Stimulated activated CD8-positive, alpha-beta memory T cell treated with anti-CD3 and anti-CD28 coated beads, Interleukin-15, amount 100 ng/mL, for 24 hours (primary cell): ENCODE measurements at regions not wholly inside any gene's neighbourhood (a gene's known extent, or its start where the extent isn't known, plus 50 kb on each side); places are given as distances from the start of the nearest gene placed in this dataset.
"Not testable (repeated sequence)": the region's sequence is repeated elsewhere in the genome, so short reads cannot be mapped to it uniquely, and the experiment has no call there.

Source experiments
- DNase-seq: peaks from one replicate; pipeline ENCODE4 v3.0.0-alpha.2; 2020; ENCODE audit warnings: low read depth

DNA sequence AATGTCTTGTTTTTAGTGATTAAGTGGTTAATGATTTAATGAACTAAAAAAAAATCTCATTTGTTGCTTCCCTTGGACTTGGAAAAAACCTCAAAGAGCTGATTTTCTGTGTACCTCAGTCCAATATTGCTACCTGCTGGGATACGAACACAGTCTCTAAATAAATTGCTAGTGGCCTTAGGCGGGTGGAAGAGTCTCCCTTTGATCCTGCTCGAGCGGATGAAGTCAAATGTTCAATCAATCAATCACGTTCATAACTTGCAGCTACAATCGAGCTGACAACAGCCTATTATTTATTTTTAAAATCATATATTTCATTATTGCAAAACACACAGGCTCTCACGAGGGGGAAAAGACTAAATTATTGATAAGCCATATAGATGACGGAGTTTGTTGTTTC lies 57.3 kb upstream of the HABP2 start:
- no peak for DNase-seq

GRCh38 chr10:113496111-113497109 lies 56.4 kb upstream of the HABP2 start:
- no peak for DNase-seq

DNA sequence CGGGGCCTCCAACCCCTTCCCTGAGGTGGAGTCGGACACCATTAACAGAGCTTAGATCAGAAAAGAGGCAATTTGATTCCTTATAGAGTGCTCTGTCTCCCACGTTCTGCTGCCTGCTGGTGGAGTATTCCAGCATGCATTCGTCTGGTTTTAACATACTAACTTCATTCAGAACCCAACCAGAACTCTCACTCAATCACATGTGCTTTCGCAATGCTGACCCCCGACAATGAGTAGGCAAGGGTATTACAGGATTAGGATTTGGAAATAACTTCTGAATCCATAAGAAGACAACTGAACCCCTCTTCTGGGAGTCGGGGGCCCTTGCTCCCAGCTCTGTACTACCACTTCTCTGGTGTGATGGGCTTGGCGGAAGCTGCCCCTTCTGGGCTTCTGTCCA lies 55.7 kb upstream of the HABP2 start:
- DNase-seq = no peak

- DNase-seq = no peak
Measured at GRCh38 chr10:113498997-113499396, 53.9 kb upstream of the HABP2 start.

DNA sequence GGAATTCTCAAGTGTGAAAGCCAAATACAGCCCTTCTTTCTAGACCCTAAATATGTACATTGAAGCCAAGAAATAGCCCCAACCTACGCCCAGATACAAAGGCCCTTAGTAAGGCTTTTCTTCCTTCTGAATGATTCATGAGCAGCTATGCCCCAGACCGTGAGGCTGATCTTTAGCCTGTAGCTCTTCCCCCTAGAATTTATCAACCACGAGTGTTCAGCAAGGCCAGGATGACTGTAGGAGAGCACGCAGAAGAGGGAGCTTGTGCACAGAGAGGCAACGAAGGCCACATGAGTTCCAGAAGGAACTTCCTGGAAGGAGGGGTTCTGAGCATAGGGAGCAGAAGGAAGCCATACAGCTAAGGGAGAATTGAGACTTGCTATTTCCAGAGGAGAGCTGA lies 53.0 kb upstream of the HABP2 start:
- DNase-seq = no peak

DNA sequence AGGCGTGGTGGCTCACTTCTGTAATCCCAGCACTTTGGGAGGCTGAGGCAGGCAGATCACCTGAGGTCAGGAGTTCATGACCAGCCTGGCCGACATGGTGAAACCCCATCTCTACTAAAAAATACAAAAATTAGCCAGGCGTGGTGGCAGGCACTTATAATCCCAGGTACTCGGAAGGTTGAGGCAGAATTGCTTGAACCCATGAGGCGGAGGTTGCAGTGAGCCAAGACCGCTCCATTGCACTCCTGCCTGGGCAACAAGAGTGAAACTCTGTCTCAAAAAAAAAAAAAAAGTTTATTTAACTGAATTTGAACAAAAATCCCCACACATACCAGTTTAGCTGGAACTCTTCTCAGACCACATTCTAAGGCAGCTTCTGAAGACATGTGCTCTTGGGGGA lies 51.8 kb upstream of the HABP2 start:
- not testable (repeated sequence) for DNase-seq
